ENCODE measurements at regions not wholly inside any gene's neighbourhood (a gene's known extent, or its start where the extent isn't known, plus 50 kb on each side); places are given as distances from the start of the nearest gene placed in this dataset.

- TF ChIP-seq HDGF (IDR thresholded peaks at IDR 0.05; ENCODE audit: borderline replicate concordance) (no peak), ELF4 (IDR thresholded peaks at IDR 0.05) (no peak)
Measured at GRCh38 chr1:232300466-232300865, 329.5 kb downstream of the SIPA1L2 start.
